ENCODE measurements at regions not wholly inside any gene's neighbourhood (a gene's known extent, or its start where the extent isn't known, plus 50 kb on each side); places are given as distances from the start of the nearest gene placed in this dataset.
"Not testable (repeated sequence)": the region's sequence is repeated elsewhere in the genome, so short reads cannot be mapped to it uniquely, and the experiment has no call there.

- H3K27me3 ChIP-seq = no peaks in the 10 kb centered on the region
- no peaks in the 10 kb centered on the region for H3K36me3 ChIP-seq
- no peaks in the 10 kb centered on the region for H3K4me1 ChIP-seq
- ATAC-seq (no peak), DNase-seq (no peak)
- H3K27ac ChIP-seq = no peak overlapping the region
- no CpG with 5 or more reads among the region's 1 CpG for WGBS (ENCODE audit: insufficient coverage, low coverage, low lambda C conversion rate, missing lambda C conversion rate)
- no peaks in the 10 kb centered on the region for H3K9me3 ChIP-seq
- H3K4me3 ChIP-seq = no peak overlapping the region
- TF ChIP-seq POLR2A (IDR thresholded peaks at IDR 0.05) = no peak
- no peak for TF ChIP-seq CTCF (IDR thresholded peaks at IDR 0.05)
- intact Hi-C loops (cut with DNase I) = no loop called here
Measured at GRCh38 chr21:24436236-24436635, 1171.0 kb downstream of the MRPL39 start.

- ATAC-seq (peak in 1 of 4 donors; percentile 45), DNase-seq (no peak)
- intact Hi-C loops (cut with DNase I) = no loop called here
- WGBS (ENCODE audit: insufficient coverage, low coverage, low lambda C conversion rate, missing lambda C conversion rate) = 43% methylated on average over 8 of the region's 8 CpGs
- TF ChIP-seq CTCF (IDR thresholded peaks at IDR 0.05) (no peak), POLR2A (IDR thresholded peaks at IDR 0.05) (no peak)
- H3K36me3 ChIP-seq = no peaks in the 10 kb centered on the region
- no peaks in the 10 kb centered on the region for H3K27me3 ChIP-seq
- no peaks in the 10 kb centered on the region for H3K9me3 ChIP-seq
- H3K4me1 ChIP-seq = no peaks in the 10 kb centered on the region
- H3K27ac ChIP-seq = no peak overlapping the region
- H3K4me3 ChIP-seq = peak overlapping the region in 1 of 3 donors; percentile 6
Measured at GRCh38 chr21:24428591-24429199, 1178.6 kb downstream of the MRPL39 start.

- Histone ChIP-seq H3K27ac (no peak overlapping the region), H3K4me1 (no peaks in the 10 kb centered on the region), H3K36me3 (no peaks in the 10 kb centered on the region), H3K27me3 (no peaks in the 10 kb centered on the region), H3K9me3 (no peaks in the 10 kb centered on the region), H3K4me3 (no peak overlapping the region)
- intact Hi-C loops (cut with DNase I) = no loop called here
- TF ChIP-seq POLR2A (IDR thresholded peaks at IDR 0.05) (no peak), CTCF (IDR thresholded peaks at IDR 0.05) (no peak)
- DNase-seq = no peak
- WGBS (ENCODE audit: insufficient coverage, low coverage, low lambda C conversion rate, missing lambda C conversion rate) = 32% methylated on average over 4 of the region's 4 CpGs
- no peak for ATAC-seq
Measured at GRCh38 chr21:24424776-24425175, 1182.5 kb downstream of the MRPL39 start.

- Histone ChIP-seq H3K9me3 (no peaks in the 10 kb centered on the region), H3K4me3 (no peak overlapping the region), H3K36me3 (no peaks in the 10 kb centered on the region), H3K27ac (no peak overlapping the region), H3K27me3 (no peaks in the 10 kb centered on the region), H3K4me1 (no peaks in the 10 kb centered on the region)
- TF ChIP-seq POLR2A (IDR thresholded peaks at IDR 0.05) = no peak
- no peak for TF ChIP-seq CTCF (IDR thresholded peaks at IDR 0.05)
- intact Hi-C loops (cut with DNase I) = no loop called here
- DNase-seq = no peak
- no peak for ATAC-seq
Measured at GRCh38 chr21:24423546-24423945, 1183.7 kb downstream of the MRPL39 start.

- Histone ChIP-seq H3K36me3 (no peaks in the 10 kb centered on the region), H3K9me3 (no peaks in the 10 kb centered on the region), H3K4me1 (no peaks in the 10 kb centered on the region), H3K4me3 (no peak overlapping the region), H3K27me3 (no peaks in the 10 kb centered on the region), H3K27ac (no peak overlapping the region)
- no peak for DNase-seq
- peak in 1 of 4 donors; percentile 29 for ATAC-seq
- intact Hi-C loops (cut with DNase I) = no loop called here
- TF ChIP-seq CTCF (IDR thresholded peaks at IDR 0.05) = no peak
- 22% methylated on average over 1 of the region's 1 CpG for WGBS (ENCODE audit: insufficient coverage, low coverage, low lambda C conversion rate, missing lambda C conversion rate)
Measured at GRCh38 chr21:24420689-24421088, 1186.6 kb downstream of the MRPL39 start.

- H3K4me3 ChIP-seq; intact Hi-C loops (cut with DNase I): not testable (repeated sequence)
Measured at GRCh38 chr21:24419641-24420040, 1187.6 kb downstream of the MRPL39 start.

More at GRCh38 chr21:24419641-24420040, 1187.6 kb downstream of the MRPL39 start:
- not testable (repeated sequence) for H3K4me1 ChIP-seq, H3K27me3 ChIP-seq, H3K27ac ChIP-seq, DNase-seq, ATAC-seq, H3K36me3 ChIP-seq, H3K9me3 ChIP-seq
